SK-N-MC (cell line): ENCODE measurements at regions not wholly inside any gene's neighbourhood (a gene's known extent, or its start where the extent isn't known, plus 50 kb on each side); places are given as distances from the start of the nearest gene placed in this dataset.

Source experiments
- EZH2 ChIP-seq: fragments of 200-600 bp; sonication (generic); IDR thresholded peaks from one replicate; pipeline ENCODE4 v1.6.1; 2017; ENCODE audit warnings: antibody characterized with exemption
- POLR2AphosphoS5 ChIP-seq: IDR thresholded peaks from 2 replicates; pipeline ENCODE4 v1.6.1; 2012; ENCODE audit warnings: mild to moderate bottlenecking, low read depth, low read length, borderline replicate concordance

- TF ChIP-seq EZH2 = no peak
- TF ChIP-seq POLR2AphosphoS5 = no peak
Observed at GRCh38 chr1:94608852-94609530, 67.4 kb upstream of the F3 start.
